Omental fat pad (tissue), 3 donors: ENCODE measurements at regions not wholly inside any gene's neighbourhood (a gene's known extent, or its start where the extent isn't known, plus 50 kb on each side); places are given as distances from the start of the nearest gene placed in this dataset.
"Not testable (repeated sequence)": the region's sequence is repeated elsewhere in the genome, so short reads cannot be mapped to it uniquely, and the experiment has no call there.

Experiments
- ATAC-seq: fragments of 150-250 bp; one replicate; pipeline ENCODE4 v1.9.1; 2016; ENCODE audit warnings: mild to moderate bottlenecking, moderate library complexity; ENCODE audit not compliant: low FRiP score
- DNase-seq: peaks from one replicate; pipeline ENCODE4 v3.0.0-alpha.2; 2019; ENCODE audit warnings: low spot score
- CTCF ChIP-seq, 3 donors: fragments of 450-650 bp; IDR thresholded peaks; one replicate each; pipeline ENCODE4 v1.5.1; 2016 to 2017; ENCODE audit warnings: antibody characterized with exemption in 3 of 3, mild to moderate bottlenecking in 3 of 3, moderate library complexity in 2 of 3

GRCh38 chr16:60206516-60206915 is 1472.4 kb upstream of the GOT2 start:
- TF ChIP-seq CTCF (IDR thresholded peaks at IDR 0.05): no peak
- DNase-seq: no peak
- ATAC-seq: no peak

- no peak for TF ChIP-seq CTCF (IDR thresholded peaks at IDR 0.05)
- DNase-seq (no peak), ATAC-seq (no peak)
Observed at GRCh38 chr16:60204181-60204580, 1470.1 kb upstream of the GOT2 start.

- ATAC-seq (no peak), DNase-seq (no peak)
- no peak for TF ChIP-seq CTCF (IDR thresholded peaks at IDR 0.05)
Observed at GRCh38 chr16:60203525-60204124, 1469.5 kb upstream of the GOT2 start.

- not testable (repeated sequence) for DNase-seq, ATAC-seq
Observed at GRCh38 chr16:60200729-60201128, 1466.6 kb upstream of the GOT2 start.

- TF ChIP-seq CTCF (IDR thresholded peaks at IDR 0.05): no peak
- no peak for ATAC-seq
Observed at GRCh38 chr16:60200161-60200560, 1466.0 kb upstream of the GOT2 start.

GRCh38 chr16:60199150-60199549 is 1465.0 kb upstream of the GOT2 start:
- no peak for ATAC-seq

More at GRCh38 chr16:60200161-60200560, 1466.0 kb upstream of the GOT2 start:
- DNase-seq: no peak

GRCh38 chr16:60181536-60181935 is 1447.4 kb upstream of the GOT2 start:
- no peak for TF ChIP-seq CTCF (IDR thresholded peaks at IDR 0.05)
- ATAC-seq (no peak), DNase-seq (no peak)

More at GRCh38 chr16:60199150-60199549, 1465.0 kb upstream of the GOT2 start:
- no peak for DNase-seq
- TF ChIP-seq CTCF (IDR thresholded peaks at IDR 0.05): no peak
